B cell (primary cell): ENCODE measurements at regions not wholly inside any gene's neighbourhood (a gene's known extent, or its start where the extent isn't known, plus 50 kb on each side); places are given as distances from the start of the nearest gene placed in this dataset.

ENCODE experiments used
- ATAC-seq: fragments of 200-7000 bp; cut with Tn5 transposase; one replicate; pipeline ENCODE4 v1.10.0; 2021; ENCODE audit warnings: low read depth, mild to moderate bottlenecking, moderate number of reproducible peaks, moderate library complexity
- CTCF ChIA-PET: fragments of 350-600 bp; sonication (Branson Sonifier 250); formaldehyde crosslinking; loops from one replicate; lab custom pipeline; 2021; ENCODE audit warnings: antibody characterized with exemption, inconsistent platforms; lab: Charles Lee
- POLR2A ChIA-PET: fragments of 350-600 bp; sonication (Branson Sonifier 250); formaldehyde crosslinking; loops from one replicate; lab custom pipeline; 2021; ENCODE audit warnings: antibody characterized with exemption; lab: Charles Lee
- DNase-seq: peaks from one replicate; pipeline ENCODE4 v3.0.0; 2013
- H2AFZ ChIP-seq: 2 replicates; pipeline ENCODE4 v1.6.1; 2012; ENCODE audit warnings: mild to moderate bottlenecking, low read depth, low read length; ENCODE audit not compliant: insufficient read depth, poor library complexity, severe bottlenecking
- H3K27ac ChIP-seq, 2 donors: 1 replicate in 1 of 2; 2 replicates in 1 of 2; pipeline ENCODE4 v1.5.1; 2012 to 2013; ENCODE audit warnings: low read length in 2 of 2, mild to moderate bottlenecking in 2 of 2, moderate library complexity in 1 of 2
- H3K27me3 ChIP-seq, 4 experiments: fragments of 200-600 bp in 1 of 4; sonication (generic) in 1 of 4; replicated peaks in 1 of 4; 1 replicate in 2 of 4; 2 replicates in 2 of 4; pipeline versions ENCODE4 v1.6.1 to v1.7.0; 2013 to 2016; ENCODE audit warnings: low read length in 3 of 4, mild to moderate bottlenecking in 2 of 4, mixed read lengths in 1 of 4, moderate library complexity in 1 of 4; ENCODE audit not compliant: insufficient read depth in 4 of 4, control insufficient read depth in 3 of 4; ENCODE audit errors: control extremely low read depth in 1 of 4
- H3K36me3 ChIP-seq, 2 experiments: replicated peaks in 1 of 2; 1 replicate in 1 of 2; 2 replicates in 1 of 2; pipeline versions ENCODE4 v1.6.1 to v1.7.1; 2013; ENCODE audit warnings: low read length in 1 of 2; ENCODE audit not compliant: insufficient read depth in 2 of 2, control insufficient read depth in 1 of 2; ENCODE audit errors: control extremely low read depth in 1 of 2, extremely low read depth in 1 of 2
- H3K4me1 ChIP-seq, 2 donors: fragments of 200-600 bp in 1 of 2; sonication (generic) in 1 of 2; 1 replicate in 1 of 2; 2 replicates in 1 of 2; pipeline versions ENCODE4 v1.5.1 to v1.6.1; 2013 to 2017; ENCODE audit warnings: low read length in 2 of 2; ENCODE audit not compliant: control insufficient read depth in 2 of 2, insufficient read depth in 2 of 2
- H3K4me2 ChIP-seq: replicated peaks from 2 replicates; pipeline ENCODE3; 2012; ENCODE audit warnings: mild to moderate bottlenecking, low read depth, low read length; ENCODE audit not compliant: poor library complexity, severe bottlenecking
- H3K4me3 ChIP-seq, 5 experiments: fragments of 200-600 bp in 1 of 5; sonication (generic) in 1 of 5; 1 replicate in 3 of 5; 2 replicates in 2 of 5; pipeline versions ENCODE4 v1.5.1 to v1.7.0; 2011 to 2016; ENCODE audit warnings: low read length in 4 of 5, mild to moderate bottlenecking in 4 of 5, low read depth in 2 of 5, control low read depth in 1 of 5, moderate library complexity in 1 of 5; ENCODE audit not compliant: insufficient read depth in 1 of 5; ENCODE audit errors: control extremely low read depth in 1 of 5, extremely low read depth in 1 of 5
- H3K79me2 ChIP-seq: fragments of 200-600 bp; sonication (generic); one replicate; pipeline ENCODE4 v1.6.0; 2016; ENCODE audit warnings: low read length; ENCODE audit not compliant: control insufficient read depth, insufficient read depth
- H3K9ac ChIP-seq: fragments of 200-600 bp; sonication (generic); 2 replicates; pipeline ENCODE4 v1.6.1; 2017; ENCODE audit warnings: mild to moderate bottlenecking, low read length, moderate library complexity
- H3K9me3 ChIP-seq, 3 donors: one replicate each; pipeline versions ENCODE4 v1.6.1 to v1.7.1; 2013; ENCODE audit warnings: low read length in 2 of 3; ENCODE audit not compliant: control insufficient read depth in 2 of 3, insufficient read depth in 1 of 3; ENCODE audit errors: control extremely low read depth in 1 of 3
- H4K20me1 ChIP-seq: 2 replicates; pipeline ENCODE4 v1.6.0; 2012; ENCODE audit warnings: mild to moderate bottlenecking, low read length; ENCODE audit not compliant: insufficient read depth, control insufficient read depth, poor library complexity, severe bottlenecking
- H3K27ac Mint-ChIP-seq: one replicate; pipeline ENCODE4 v1.8.0; 2021; ENCODE audit warnings: mixed read lengths
- H3K27me3 Mint-ChIP-seq: one replicate; pipeline ENCODE4 v1.8.0; 2021; ENCODE audit warnings: mixed read lengths
- H3K4me1 Mint-ChIP-seq: one replicate; pipeline ENCODE4 v1.8.0; 2021; ENCODE audit warnings: mixed read lengths
- H3K4me3 Mint-ChIP-seq: one replicate; pipeline ENCODE4 v1.8.0; 2021; ENCODE audit warnings: mixed read lengths
- H3K9me3 Mint-ChIP-seq: one replicate; pipeline ENCODE4 v1.8.0; 2022; ENCODE audit warnings: mixed read lengths; ENCODE audit not compliant: insufficient read depth
- CTCF ChIP-seq: fragments of 200-600 bp; IDR thresholded peaks from one replicate; pipeline ENCODE4 v1.8.0; 2022; ENCODE audit warnings: antibody characterized with exemption, mild to moderate bottlenecking
- EZH2 ChIP-seq: IDR thresholded peaks from 2 replicates; pipeline ENCODE4 v1.6.1; 2012; ENCODE audit warnings: borderline replicate concordance, low read depth, mild to moderate bottlenecking, moderate library complexity, low read length; ENCODE audit not compliant: insufficient read depth, poor library complexity, severe bottlenecking
- WGBS: methylation state at CpG from one replicate; pipeline ENCODE4 v1.1.5; 2013; ENCODE audit warnings: missing lambda C conversion rate; ENCODE audit not compliant: insufficient coverage; 5-methylcytosine and 5-hydroxymethylcytosine counted together
- intact Hi-C: fragments of 100-400 bp; cut with micrococcal nuclease; formaldehyde crosslinking; loops from one replicate; pipeline ENCODE4 v1.10.0; 2022

GRCh38 chr1:79312438-79312837, 305.9 kb upstream of the ADGRL4 start:
- intact Hi-C loops: no loop called here
- no peaks in the 10 kb centered on the region for H3K27me3 ChIP-seq
- H3K27me3 Mint-ChIP-seq: no peaks in the 10 kb centered on the region
- no peaks in the 10 kb centered on the region for H3K4me1 Mint-ChIP-seq
- no peak overlapping the region for H3K4me2 ChIP-seq
- no peaks in the 10 kb centered on the region for H3K9me3 Mint-ChIP-seq
- H3K9me3 ChIP-seq: no peaks in the 10 kb centered on the region
- no peak overlapping the region for H3K9ac ChIP-seq
- no peaks in the 10 kb centered on the region for H3K36me3 ChIP-seq
- no peak for TF ChIP-seq EZH2
- no peak overlapping the region for H3K4me3 ChIP-seq
- no peak overlapping the region for H3K27ac Mint-ChIP-seq
- ATAC-seq: no peak
- no peaks in the 10 kb centered on the region for H4K20me1 ChIP-seq
- no peak for DNase-seq
- no peak overlapping the region for H2AFZ ChIP-seq
- no peaks in the 10 kb centered on the region for H3K4me1 ChIP-seq
- H3K27ac ChIP-seq: no peak overlapping the region
- H3K4me3 Mint-ChIP-seq: no peak overlapping the region
- POLR2A ChIA-PET: no interaction called here
- no peaks in the 10 kb centered on the region for H3K79me2 ChIP-seq
- CTCF ChIA-PET: interaction anchor here (0.9 kb wide), 1 partner anchor 13 kb away, joined by 3 read pairs; no protein-coding TSS in a partner anchor

GRCh38 chr1:79310609-79311008, 304.1 kb upstream of the ADGRL4 start:
- Histone ChIP-seq H3K27me3 (no peaks in the 10 kb centered on the region), H3K27ac (no peak overlapping the region), H3K36me3 (no peaks in the 10 kb centered on the region), H3K4me2 (no peak overlapping the region), H4K20me1 (no peaks in the 10 kb centered on the region), H2AFZ (no peak overlapping the region), H3K9ac (no peak overlapping the region), H3K9me3 (no peaks in the 10 kb centered on the region), H3K4me1 (no peaks in the 10 kb centered on the region), H3K79me2 (no peaks in the 10 kb centered on the region), H3K4me3 (no peak overlapping the region)
- H3K27me3 Mint-ChIP-seq: no peaks in the 10 kb centered on the region
- WGBS: no CpG with 5 or more reads among the region's 3 CpGs
- H3K4me3 Mint-ChIP-seq: no peak overlapping the region
- no peak for DNase-seq
- intact Hi-C loops: no loop called here
- no peaks in the 10 kb centered on the region for H3K9me3 Mint-ChIP-seq
- POLR2A ChIA-PET: no interaction called here
- no peak for ATAC-seq
- H3K27ac Mint-ChIP-seq: no peak overlapping the region
- CTCF ChIA-PET: no interaction called here
- H3K4me1 Mint-ChIP-seq: no peaks in the 10 kb centered on the region
- TF ChIP-seq EZH2: no peak
- no peak for TF ChIP-seq CTCF
